PC-3 (cell line): ENCODE measurements at regions not wholly inside any gene's neighbourhood (a gene's known extent, or its start where the extent isn't known, plus 50 kb on each side); places are given as distances from the start of the nearest gene placed in this dataset.

Experiments used
- EZH2 ChIP-seq: fragments of 300-600 bp; sonication (generic); IDR thresholded peaks from one replicate; pipeline ENCODE4 v1.6.1; 2017; ENCODE audit warnings: antibody characterized with exemption, mild to moderate bottlenecking, low read length; ENCODE audit not compliant: unreplicated experiment
- EZH2phosphoT487 ChIP-seq: fragments of 300-600 bp; sonication (generic); IDR thresholded peaks from 2 replicates; pipeline ENCODE4 v1.6.1; 2018; ENCODE audit warnings: mild to moderate bottlenecking, antibody characterized with exemption, low read length, borderline replicate concordance
- TF ChIP-seq, protein P1 (sequence below): fragments of 300-600 bp; sonication (generic); conservative IDR thresholded peaks from 2 replicates; pipeline ENCODE4 v1.5.1; 2017; ENCODE audit warnings: antibody characterized with exemption, low read depth, mild to moderate bottlenecking, low read length

- TF ChIP-seq EZH2, result no peak
- TF ChIP-seq, protein P1, sequence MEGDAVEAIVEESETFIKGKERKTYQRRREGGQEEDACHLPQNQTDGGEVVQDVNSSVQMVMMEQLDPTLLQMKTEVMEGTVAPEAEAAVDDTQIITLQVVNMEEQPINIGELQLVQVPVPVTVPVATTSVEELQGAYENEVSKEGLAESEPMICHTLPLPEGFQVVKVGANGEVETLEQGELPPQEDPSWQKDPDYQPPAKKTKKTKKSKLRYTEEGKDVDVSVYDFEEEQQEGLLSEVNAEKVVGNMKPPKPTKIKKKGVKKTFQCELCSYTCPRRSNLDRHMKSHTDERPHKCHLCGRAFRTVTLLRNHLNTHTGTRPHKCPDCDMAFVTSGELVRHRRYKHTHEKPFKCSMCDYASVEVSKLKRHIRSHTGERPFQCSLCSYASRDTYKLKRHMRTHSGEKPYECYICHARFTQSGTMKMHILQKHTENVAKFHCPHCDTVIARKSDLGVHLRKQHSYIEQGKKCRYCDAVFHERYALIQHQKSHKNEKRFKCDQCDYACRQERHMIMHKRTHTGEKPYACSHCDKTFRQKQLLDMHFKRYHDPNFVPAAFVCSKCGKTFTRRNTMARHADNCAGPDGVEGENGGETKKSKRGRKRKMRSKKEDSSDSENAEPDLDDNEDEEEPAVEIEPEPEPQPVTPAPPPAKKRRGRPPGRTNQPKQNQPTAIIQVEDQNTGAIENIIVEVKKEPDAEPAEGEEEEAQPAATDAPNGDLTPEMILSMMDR, result no peak
- TF ChIP-seq EZH2phosphoT487, result no peak
Observed at GRCh38 chr11:130536106-130537040, 87.9 kb downstream of the ADAMTS15 start.
